Eye (tissue), 1 donor: ENCODE measurements at regions not wholly inside any gene's neighbourhood (a gene's known extent, or its start where the extent isn't known, plus 50 kb on each side); places are given as distances from the start of the nearest gene placed in this dataset.

Experiments used
- DNase-seq: peaks from one replicate; pipeline ENCODE4 v3.0.0-alpha.2; 2015

DNA sequence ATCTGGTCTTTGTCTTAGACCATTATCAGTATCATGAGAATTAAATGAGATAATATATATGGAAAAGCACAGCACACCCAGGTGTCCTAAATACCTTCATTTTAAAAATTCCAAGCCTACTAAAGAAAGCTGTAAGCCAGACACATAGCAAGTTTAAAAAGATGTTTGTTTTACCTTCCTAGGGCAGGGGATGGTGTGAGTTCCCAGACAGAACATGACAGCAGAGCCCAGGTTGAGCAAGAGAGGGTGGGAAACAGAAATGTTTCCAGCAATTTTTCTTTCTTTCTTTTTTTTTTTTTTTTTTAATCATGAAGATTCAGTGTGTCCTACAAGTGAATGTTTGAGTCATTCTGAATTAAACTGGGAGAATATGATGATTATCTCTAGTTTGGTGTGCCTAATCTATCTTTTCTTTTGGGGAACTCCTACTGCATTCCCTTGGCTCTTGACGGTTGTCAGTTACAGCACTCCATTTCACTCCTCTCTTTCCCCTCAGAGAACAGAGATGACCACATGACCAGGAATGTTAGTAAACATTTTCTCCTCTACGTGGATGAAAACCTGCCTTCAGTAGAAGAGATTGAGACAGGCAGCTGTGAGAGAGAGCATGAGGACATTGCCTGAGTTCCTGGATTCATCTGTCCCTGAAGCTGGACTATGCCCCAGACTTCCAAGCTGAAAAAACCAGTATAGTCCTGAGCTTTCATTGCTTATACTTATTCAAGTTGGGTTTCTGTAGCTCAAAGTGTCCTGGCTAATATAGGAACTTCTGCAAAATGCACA, 54.5 kb upstream of the ARL14 start:
- no peak for DNase-seq

GRCh38 chr3:160618878-160619277, 53.5 kb upstream of the KPNA4 start:
- no peak for DNase-seq

DNA sequence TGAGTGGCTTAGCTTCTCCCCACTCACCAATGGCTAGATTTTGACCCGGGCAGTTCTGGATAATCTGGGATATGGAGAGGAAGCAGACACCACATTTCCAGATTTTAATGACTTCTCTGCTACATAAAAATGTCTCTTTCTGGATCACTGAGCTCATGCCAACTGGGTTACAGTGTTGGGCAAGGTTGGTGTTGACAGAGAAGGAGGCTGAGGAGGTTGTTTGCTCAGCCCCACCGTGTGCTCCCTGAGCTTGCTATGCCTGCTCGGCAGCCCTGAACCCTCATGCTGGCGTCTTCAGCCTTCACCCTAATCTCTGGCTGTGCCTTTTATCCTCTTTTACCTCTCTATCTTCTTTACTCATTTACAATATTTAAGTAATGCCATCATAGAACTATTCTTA, 53.0 kb upstream of the KPNA4 start:
- DNase-seq, result no peak

GRCh38 chr3:160617636-160618035, 52.3 kb upstream of the KPNA4 start:
- no peak for DNase-seq

DNA sequence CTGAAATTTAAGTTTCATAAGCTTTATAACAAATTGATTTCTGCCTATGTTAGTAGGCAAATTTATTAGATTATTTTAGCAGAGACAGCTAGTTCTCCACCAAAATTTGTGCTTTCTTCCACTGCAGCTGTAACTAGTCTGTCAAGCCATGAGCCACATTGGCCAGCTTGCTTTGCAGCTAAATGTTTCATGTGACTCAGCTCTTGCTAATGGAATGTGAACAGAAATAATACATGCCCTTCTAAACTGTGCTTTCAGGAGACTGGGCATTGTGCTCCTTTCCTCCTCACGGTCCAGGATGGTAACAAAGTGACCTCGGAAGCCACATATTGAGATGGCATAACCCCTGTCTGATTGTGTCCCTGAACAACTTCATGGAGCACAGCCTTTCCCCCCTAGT, 51.3 kb upstream of the KPNA4 start:
- peak; percentile 24 for DNase-seq

DNA sequence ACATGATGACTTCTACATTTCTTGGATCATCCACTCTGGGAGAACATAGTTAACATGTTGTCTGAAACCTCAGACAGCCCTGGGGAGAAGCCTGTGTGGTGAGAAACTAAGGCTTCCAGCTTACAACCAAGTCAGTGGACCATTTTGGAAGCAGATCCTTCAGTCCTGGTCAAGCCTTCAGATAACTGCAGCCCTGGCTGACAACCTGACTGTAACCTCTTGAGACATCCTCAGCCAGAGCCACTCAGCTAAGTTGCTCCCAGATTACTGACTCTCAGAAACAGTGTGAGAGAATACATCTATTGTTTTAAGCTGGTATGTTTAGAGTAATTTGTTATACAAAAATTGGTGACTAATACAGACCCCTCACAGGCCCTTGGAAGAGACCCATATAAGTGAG, 50.9 kb upstream of the KPNA4 start:
- DNase-seq, result no peak
